LNCaP clone FGC (cell line): ENCODE measurements at regions not wholly inside any gene's neighbourhood (a gene's known extent, or its start where the extent isn't known, plus 50 kb on each side); places are given as distances from the start of the nearest gene placed in this dataset.
A peak's percentile ranks its signal among the peaks of the same experiment; 100 is the strongest.

ENCODE experiments used
- DNase-seq: peaks from one replicate; pipeline ENCODE4 v3.0.0-alpha.2; 2011; ENCODE audit warnings: low read depth
- H3K4me3 ChIP-seq: 2 replicates; pipeline ENCODE4 v1.5.1; 2011; ENCODE audit warnings: mild to moderate bottlenecking, low read depth, low read length, control low read depth
- CTCF ChIP-seq: IDR thresholded peaks from 2 replicates; pipeline ENCODE4 v1.5.1; 2012; ENCODE audit warnings: mild to moderate bottlenecking; ENCODE audit not compliant: control insufficient read depth, insufficient read depth; ENCODE audit errors: extremely low read depth

- no peak overlapping the region for H3K4me3 ChIP-seq
- no peak for TF ChIP-seq CTCF
- no peak for DNase-seq
These were observed 263.5 kb downstream of the TFAP2A start for GRCh38 chr6:10151144-10151915.

- no peak for DNase-seq
- TF ChIP-seq CTCF = no peak
- no peak overlapping the region for H3K4me3 ChIP-seq
These were observed 265.3 kb downstream of the TFAP2A start for GRCh38 chr6:10149603-10150002.

GRCh38 chr6:10146715-10147451, 268.0 kb downstream of the TFAP2A start:
- DNase-seq = no peak
- H3K4me3 ChIP-seq = peak overlapping the region; percentile 45
- TF ChIP-seq CTCF = no peak

- no peak for TF ChIP-seq CTCF
- H3K4me3 ChIP-seq = no peak overlapping the region
- DNase-seq = no peak
These were observed 270.1 kb downstream of the TFAP2A start for GRCh38 chr6:10144772-10145171.

- DNase-seq = peak; percentile 31
- no peak for TF ChIP-seq CTCF
- H3K4me3 ChIP-seq = no peak overlapping the region
These were observed 273.0 kb downstream of the TFAP2A start for GRCh38 chr6:10141746-10142443.

- peak; percentile 46 for DNase-seq
- TF ChIP-seq CTCF = no peak
- no peak overlapping the region for H3K4me3 ChIP-seq
These were observed 274.1 kb downstream of the TFAP2A start for GRCh38 chr6:10140824-10141223.
